H1 (cell line): ENCODE measurements at regions not wholly inside any gene's neighbourhood (a gene's known extent, or its start where the extent isn't known, plus 50 kb on each side); places are given as distances from the start of the nearest gene placed in this dataset.

Source experiments
- CHD7 ChIP-seq: fragments of 300-600 bp; sonication (generic); IDR thresholded peaks from 2 replicates; pipeline ENCODE4 v1.7.1; 2012; ENCODE audit warnings: low read length, moderate library complexity, mild to moderate bottlenecking, inconsistent platforms; ENCODE audit not compliant: insufficient replicate concordance

DNA sequence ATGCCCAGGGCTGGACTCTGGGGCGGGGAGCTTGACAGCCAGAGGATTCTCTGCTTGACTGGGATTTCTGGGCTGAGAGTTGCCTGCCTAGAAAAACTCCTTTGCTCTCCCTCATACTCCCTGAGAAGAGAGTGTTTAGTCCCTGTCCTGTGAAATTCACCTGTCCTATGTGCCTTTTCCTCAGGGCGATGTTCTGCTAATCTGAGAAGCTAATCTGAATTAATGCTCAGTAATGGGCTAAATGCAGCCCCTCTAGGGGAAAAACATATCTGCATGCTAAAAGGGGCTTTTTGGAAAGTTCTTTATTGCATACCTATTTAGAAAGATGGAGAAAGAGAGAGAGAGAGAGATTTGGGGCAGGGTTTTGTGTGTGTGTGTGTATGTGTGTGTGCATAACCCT lies 454.4 kb downstream of the GATA3 start (continued):
- no peak for TF ChIP-seq CHD7
